GM12873 (cell line): ENCODE measurements at regions not wholly inside any gene's neighbourhood (a gene's known extent, or its start where the extent isn't known, plus 50 kb on each side); places are given as distances from the start of the nearest gene placed in this dataset.

Experiments used
- CTCF ChIP-seq: IDR thresholded peaks from 2 replicates; pipeline ENCODE4 v1.5.1; 2012; ENCODE audit warnings: low read depth, mild to moderate bottlenecking, moderate library complexity, low read length, control low read depth; ENCODE audit not compliant: insufficient read depth; ENCODE audit errors: missing control alignments

GRCh38 chr1:219862366-219862765 is 66.0 kb downstream of the SLC30A10 start:
- no peak for TF ChIP-seq CTCF

- no peak for TF ChIP-seq CTCF
These were observed 69.4 kb downstream of the SLC30A10 start for GRCh38 chr1:219858980-219859379.

GRCh38 chr1:219847215-219847855 is 81.0 kb downstream of the SLC30A10 start:
- no peak for TF ChIP-seq CTCF

- TF ChIP-seq CTCF, result no peak
These were observed 90.4 kb downstream of the SLC30A10 start for GRCh38 chr1:219837994-219838294.

GRCh38 chr1:219837274-219837993 is 90.9 kb downstream of the SLC30A10 start:
- TF ChIP-seq CTCF, result peak; percentile 61

- no peak for TF ChIP-seq CTCF
These were observed 93.9 kb downstream of the SLC30A10 start for GRCh38 chr1:219834314-219834917.

- no peak for TF ChIP-seq CTCF
These were observed 95.0 kb downstream of the SLC30A10 start for GRCh38 chr1:219833214-219833815.
